PC-9 (cell line): ENCODE measurements at regions not wholly inside any gene's neighbourhood (a gene's known extent, or its start where the extent isn't known, plus 50 kb on each side); places are given as distances from the start of the nearest gene placed in this dataset.
"Not testable (repeated sequence)": the region's sequence is repeated elsewhere in the genome, so short reads cannot be mapped to it uniquely, and the experiment has no call there.

Experiments used
- BruUV-seq: library from RNA; stranded (reverse); fragments of 400-500 nt; replicated peaks from 2 replicates; lab custom pipeline; 2021; lab: Mats Ljungman, UMichigan
- CTCF ChIA-PET: fragments of 300-600 bp; sonication (Branson Sonifier 250); formaldehyde crosslinking; loops from one replicate; lab custom pipeline; 2022; ENCODE audit warnings: antibody characterized with exemption; lab: Charles Lee
- POLR2A ChIA-PET: fragments of 300-600 bp; sonication (Branson Sonifier 250); formaldehyde crosslinking; loops from one replicate; lab custom pipeline; 2022; ENCODE audit warnings: antibody characterized with exemption; ENCODE audit not compliant: unreplicated experiment; lab: Charles Lee
- DNase-seq, 2 experiments: peaks; one replicate each; pipeline versions ENCODE4 v3.0.0 to v3.0.0-alpha.2; 2015 to 2022; ENCODE audit warnings: mixed read lengths in 1 of 2
- H2AFZ ChIP-seq: fragments of 200-600 bp; sonication (generic); 2 replicates; pipeline ENCODE4 v1.8.1; 2017; ENCODE audit warnings: antibody characterized with exemption
- H3F3A ChIP-seq: fragments of 200-600 bp; sonication (generic); 2 replicates; pipeline ENCODE4 v1.8.1; 2017; ENCODE audit warnings: antibody characterized with exemption, mild to moderate bottlenecking, low read depth; ENCODE audit not compliant: insufficient read depth
- H3K27ac ChIP-seq: fragments of 200-600 bp; sonication (generic); 2 replicates; pipeline ENCODE4 v1.6.1; 2016; ENCODE audit warnings: mixed run types
- H3K27me3 ChIP-seq: fragments of 200-600 bp; sonication (generic); 2 replicates; pipeline ENCODE4 v1.6.1; 2016; ENCODE audit warnings: low read depth, mixed run types; ENCODE audit not compliant: insufficient read depth
- H3K36me3 ChIP-seq: fragments of 200-600 bp; sonication (generic); 2 replicates; pipeline ENCODE4 v1.6.1; 2016; ENCODE audit warnings: low read depth, mixed run types
- H3K4me1 ChIP-seq: fragments of 200-600 bp; sonication (generic); replicated peaks from 2 replicates; pipeline ENCODE4 v1.6.1; 2016; ENCODE audit warnings: mixed run types; ENCODE audit not compliant: insufficient read depth
- H3K4me2 ChIP-seq: fragments of 200-600 bp; sonication (generic); 2 replicates; pipeline ENCODE4 v1.6.1; 2017; ENCODE audit warnings: mixed run types
- H3K4me3 ChIP-seq: fragments of 200-600 bp; sonication (generic); 2 replicates; pipeline ENCODE4 v1.6.1; 2016; ENCODE audit warnings: mixed run types
- H3K79me2 ChIP-seq: fragments of 200-600 bp; sonication (generic); 2 replicates; pipeline ENCODE4 v1.6.1; 2017; ENCODE audit warnings: low read depth, mixed run types
- H3K9me2 ChIP-seq: fragments of 200-600 bp; sonication (generic); 2 replicates; pipeline ENCODE4 v1.8.1; 2017; ENCODE audit warnings: mild to moderate bottlenecking; ENCODE audit not compliant: insufficient read depth
- H3K9me3 ChIP-seq: fragments of 200-600 bp; sonication (generic); 2 replicates; pipeline ENCODE4 v1.8.1; 2016; ENCODE audit warnings: low read depth; ENCODE audit not compliant: insufficient read depth
- H4K20me1 ChIP-seq: fragments of 200-600 bp; sonication (generic); 2 replicates; pipeline ENCODE4 v1.8.1; 2017; ENCODE audit not compliant: insufficient read depth
- CTCF ChIP-seq: fragments of 200-600 bp; sonication (generic); conservative IDR thresholded peaks from 2 replicates; pipeline ENCODE4 v1.6.1; 2017; ENCODE audit warnings: mixed run types, antibody characterized with exemption, mild to moderate bottlenecking, moderate library complexity
- EZH2 ChIP-seq: fragments of 200-600 bp; sonication (generic); IDR thresholded peaks from 2 replicates; pipeline ENCODE4 v1.8.0; 2017; ENCODE audit warnings: antibody characterized with exemption, low read depth
- intact Hi-C: fragments of 100-400 bp; cut with micrococcal nuclease; formaldehyde crosslinking; loops from one replicate; pipeline ENCODE4 v1.10.0; 2022; ENCODE audit not compliant: unreplicated experiment

- H3K27me3 ChIP-seq = no peaks in the 10 kb centered on the region
- no peak overlapping the region for H2AFZ ChIP-seq
- no peaks in the 10 kb centered on the region for H3K4me1 ChIP-seq
- H3K36me3 ChIP-seq = no peaks in the 10 kb centered on the region
- no peaks in the 10 kb centered on the region for H3F3A ChIP-seq
- CTCF ChIA-PET = no interaction called here
- H3K27ac ChIP-seq = no peak overlapping the region
- POLR2A ChIA-PET = no interaction called here
- no TSS peak for BruUV-seq
- H3K9me2 ChIP-seq = no peaks in the 10 kb centered on the region
- intact Hi-C loops = no loop called here
- no peaks in the 10 kb centered on the region for H3K79me2 ChIP-seq
- H3K4me2 ChIP-seq = no peak overlapping the region
- no peak overlapping the region for H3K4me3 ChIP-seq
- no peak for DNase-seq
- H4K20me1 ChIP-seq = no peaks in the 10 kb centered on the region
- no peak for TF ChIP-seq EZH2
- H3K9me3 ChIP-seq = no peaks in the 10 kb centered on the region
Measured at GRCh38 chr3:109430911-109431563, 93.7 kb upstream of the DPPA4 start.

- no peak for DNase-seq
- Histone ChIP-seq H3K36me3 (no peaks in the 10 kb centered on the region), H4K20me1 (no peaks in the 10 kb centered on the region), H3K4me2 (no peak overlapping the region), H3F3A (no peaks in the 10 kb centered on the region), H3K9me3 (no peaks in the 10 kb centered on the region), H3K4me3 (no peak overlapping the region), H3K4me1 (no peaks in the 10 kb centered on the region), H3K27me3 (no peaks in the 10 kb centered on the region), H3K9me2 (0 out of 2 replicates have a peak, but pooled peaks cover 3% of the 10 kb centered on the region), H2AFZ (peak overlapping the region; percentile 58; the same call in 1 of the 2 replicates), H3K79me2 (no peaks in the 10 kb centered on the region), H3K27ac (no peak overlapping the region)
- BruUV-seq = no TSS peak
- CTCF ChIA-PET = no interaction called here
- POLR2A ChIA-PET = no interaction called here
- intact Hi-C loops = loop anchor here (10.0 kb wide), 1 partner anchor 138 kb away; no protein-coding TSS in a partner anchor
- TF ChIP-seq EZH2 (no peak), CTCF (no peak)
Measured at GRCh38 chr3:109413049-109413448, 75.7 kb upstream of the DPPA4 start.

GRCh38 chr3:109411547-109411946 lies 74.2 kb upstream of the DPPA4 start:
- ChIA-PET POLR2A (no interaction called here), CTCF (no interaction called here)
- H2AFZ ChIP-seq = no peak overlapping the region
- no peak for DNase-seq
- H3K79me2 ChIP-seq = no peaks in the 10 kb centered on the region
- TF ChIP-seq CTCF (no peak), EZH2 (no peak)
- no peaks in the 10 kb centered on the region for H3K27me3 ChIP-seq
- H3F3A ChIP-seq = no peaks in the 10 kb centered on the region
- no peak overlapping the region for H3K4me3 ChIP-seq
- H3K4me1 ChIP-seq = no peaks in the 10 kb centered on the region
- H3K27ac ChIP-seq = no peak overlapping the region
- intact Hi-C loops = loop anchor here (10.0 kb wide), 1 partner anchor 137 kb away; no protein-coding TSS in a partner anchor
- no peak overlapping the region for H3K4me2 ChIP-seq
- 0 out of 2 replicates have a peak, but pooled peaks cover 3% of the 10 kb centered on the region for H3K9me2 ChIP-seq
- H4K20me1 ChIP-seq = no peaks in the 10 kb centered on the region
- no peaks in the 10 kb centered on the region for H3K36me3 ChIP-seq
- no peaks in the 10 kb centered on the region for H3K9me3 ChIP-seq
- BruUV-seq = no TSS peak

- H3K27me3 ChIP-seq = no peaks in the 10 kb centered on the region
- H3F3A ChIP-seq = no peaks in the 10 kb centered on the region
- no peaks in the 10 kb centered on the region for H3K36me3 ChIP-seq
- H3K4me3 ChIP-seq = no peak overlapping the region
- no peaks in the 10 kb centered on the region for H4K20me1 ChIP-seq
- no TSS peak for BruUV-seq
- CTCF ChIA-PET = no interaction called here
- no peak for DNase-seq
- intact Hi-C loops = no loop called here
- TF ChIP-seq EZH2 (no peak), CTCF (no peak)
- 0 out of 2 replicates have a peak, but pooled peaks cover 7% of the 10 kb centered on the region for H3K9me2 ChIP-seq
- POLR2A ChIA-PET = no interaction called here
- no peaks in the 10 kb centered on the region for H3K9me3 ChIP-seq
- H3K4me2 ChIP-seq = no peak overlapping the region
- no peak overlapping the region for H3K27ac ChIP-seq
- H2AFZ ChIP-seq = no peak overlapping the region
- no peaks in the 10 kb centered on the region for H3K79me2 ChIP-seq
- H3K4me1 ChIP-seq = no peaks in the 10 kb centered on the region
Measured at GRCh38 chr3:109396806-109397205, 59.5 kb upstream of the DPPA4 start.

GRCh38 chr3:109393728-109394127 lies 56.4 kb upstream of the DPPA4 start:
- H3K79me2 ChIP-seq, H3F3A ChIP-seq, DNase-seq, H3K27me3 ChIP-seq, H3K4me3 ChIP-seq, H3K27ac ChIP-seq, intact Hi-C loops, H3K4me2 ChIP-seq, H4K20me1 ChIP-seq, H3K9me2 ChIP-seq, CTCF ChIA-PET, POLR2A ChIA-PET, BruUV-seq, H2AFZ ChIP-seq, H3K4me1 ChIP-seq, H3K9me3 ChIP-seq, H3K36me3 ChIP-seq: not testable (repeated sequence)
